Prostate gland (tissue), 2 donors: ENCODE measurements at regions not wholly inside any gene's neighbourhood (a gene's known extent, or its start where the extent isn't known, plus 50 kb on each side); places are given as distances from the start of the nearest gene placed in this dataset.

Experiments used
- DNase-seq: peaks from one replicate; pipeline ENCODE4 v3.0.0-alpha.2; 2019; ENCODE audit warnings: low spot score
- H3K27ac ChIP-seq, 2 donors: fragments of 200-600 bp; sonication (generic); 2 replicates each; pipeline ENCODE4 v1.5.1; 2017 to 2019
- H3K27me3 ChIP-seq: fragments of 200-600 bp; sonication (generic); replicated peaks from 2 replicates; pipeline ENCODE4 v1.5.1; 2019; ENCODE audit not compliant: insufficient read depth
- H3K36me3 ChIP-seq, 2 donors: fragments of 200-600 bp; sonication (generic); 1 replicate in 1 of 2; 2 replicates in 1 of 2; pipeline versions ENCODE4 v1.5.1 to v1.8.1; 2017 to 2019
- H3K4me1 ChIP-seq: fragments of 200-600 bp; sonication (generic); replicated peaks from 2 replicates; pipeline ENCODE4 v1.5.1; 2019
- H3K4me3 ChIP-seq, 2 donors: fragments of 200-600 bp; sonication (generic); 2 replicates each; pipeline ENCODE4 v1.5.1; 2017 to 2019
- H3K9me3 ChIP-seq: fragments of 200-600 bp; sonication (generic); 2 replicates; pipeline ENCODE4 v1.5.1; 2017
- POLR2A ChIP-seq: fragments of 450-650 bp; IDR thresholded peaks from one replicate; pipeline ENCODE4 v1.6.1; 2016; ENCODE audit warnings: antibody characterized with exemption, mild to moderate bottlenecking
- POLR2AphosphoS5 ChIP-seq: sonication (generic); formaldehyde crosslinking; IDR thresholded peaks from one replicate; pipeline ENCODE4 v1.6.1; 2017; ENCODE audit warnings: antibody characterized with exemption
- WGBS: methylation state at CpG from one replicate; pipeline ENCODE4 v1.1.5; 2018; 5-methylcytosine and 5-hydroxymethylcytosine counted together
- intact Hi-C: fragments of 100-400 bp; cut with DNase I; formaldehyde crosslinking; loops from one replicate; pipeline ENCODE4 v1.14.2; 2022
- TF ChIP-seq, protein P1 (sequence below), 4 experiments: fragments of 200-600 bp in 2 of 4; fragments of 450-650 bp in 2 of 4; sonication (generic) in 2 of 4; IDR thresholded peaks; 1 replicate in 3 of 4; 2 replicates in 1 of 4; pipeline ENCODE4 v1.5.1; 2016 to 2019; ENCODE audit warnings: antibody characterized with exemption in 4 of 4, mild to moderate bottlenecking in 2 of 4, moderate library complexity in 2 of 4

DNA sequence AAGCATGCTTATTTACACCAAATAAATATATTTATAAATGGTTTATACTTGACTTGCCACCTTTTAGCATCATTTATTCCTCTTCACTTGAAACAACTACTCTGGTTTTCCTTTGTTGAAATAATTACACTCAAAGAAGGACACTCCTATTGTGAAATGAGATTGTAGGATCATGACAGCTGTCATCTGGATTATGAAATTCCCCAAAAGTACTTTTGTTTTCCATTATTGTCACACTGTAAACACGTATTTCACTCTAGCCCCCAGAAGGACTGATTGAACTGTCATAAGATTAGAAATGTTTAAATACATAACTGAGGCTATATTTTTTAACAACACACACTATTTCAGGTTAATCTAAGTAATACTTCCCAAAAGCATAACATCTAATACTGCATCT is 593.8 kb downstream of the LRRIQ3 start:
- WGBS: 76% methylated on average over 1 of the region's 1 CpG
- no peaks in the 10 kb centered on the region for H3K9me3 ChIP-seq
- no peak overlapping the region for H3K4me3 ChIP-seq
- H3K27me3 ChIP-seq: no peaks in the 10 kb centered on the region
- no peak for TF ChIP-seq POLR2A
- intact Hi-C loops: no loop called here
- no peaks in the 10 kb centered on the region for H3K36me3 ChIP-seq
- no peak overlapping the region for H3K27ac ChIP-seq
- no peaks in the 10 kb centered on the region for H3K4me1 ChIP-seq
- DNase-seq: no peak

DNA sequence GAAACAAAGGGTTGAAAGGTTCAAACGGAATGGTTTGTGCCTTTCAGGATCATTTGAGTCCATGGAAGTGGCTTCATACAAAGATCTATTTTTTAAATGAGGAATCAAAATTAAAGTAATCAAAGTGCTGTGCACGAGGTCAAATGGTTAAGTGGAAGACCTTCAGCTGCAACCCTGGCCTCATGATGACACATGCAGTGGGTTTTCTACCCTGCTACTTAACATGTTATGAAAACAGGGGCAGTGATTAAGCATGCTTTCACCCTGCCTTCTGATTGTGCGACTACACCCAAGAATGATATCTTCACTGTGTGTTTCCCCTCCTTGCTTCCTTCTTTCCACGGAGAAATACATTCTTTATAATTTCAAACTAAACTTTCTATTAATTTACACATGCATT is 604.2 kb downstream of the LRRIQ3 start:
- Histone ChIP-seq H3K27me3 (no peaks in the 10 kb centered on the region), H3K9me3 (no peaks in the 10 kb centered on the region), H3K4me3 (no peak overlapping the region), H3K27ac (peak overlapping the region in 1 of 2 donors; percentile 24), H3K4me1 (no peaks in the 10 kb centered on the region), H3K36me3 (no peaks in the 10 kb centered on the region)
- TF ChIP-seq POLR2A (no peak), POLR2AphosphoS5 (no peak)
- TF ChIP-seq, protein P1, sequence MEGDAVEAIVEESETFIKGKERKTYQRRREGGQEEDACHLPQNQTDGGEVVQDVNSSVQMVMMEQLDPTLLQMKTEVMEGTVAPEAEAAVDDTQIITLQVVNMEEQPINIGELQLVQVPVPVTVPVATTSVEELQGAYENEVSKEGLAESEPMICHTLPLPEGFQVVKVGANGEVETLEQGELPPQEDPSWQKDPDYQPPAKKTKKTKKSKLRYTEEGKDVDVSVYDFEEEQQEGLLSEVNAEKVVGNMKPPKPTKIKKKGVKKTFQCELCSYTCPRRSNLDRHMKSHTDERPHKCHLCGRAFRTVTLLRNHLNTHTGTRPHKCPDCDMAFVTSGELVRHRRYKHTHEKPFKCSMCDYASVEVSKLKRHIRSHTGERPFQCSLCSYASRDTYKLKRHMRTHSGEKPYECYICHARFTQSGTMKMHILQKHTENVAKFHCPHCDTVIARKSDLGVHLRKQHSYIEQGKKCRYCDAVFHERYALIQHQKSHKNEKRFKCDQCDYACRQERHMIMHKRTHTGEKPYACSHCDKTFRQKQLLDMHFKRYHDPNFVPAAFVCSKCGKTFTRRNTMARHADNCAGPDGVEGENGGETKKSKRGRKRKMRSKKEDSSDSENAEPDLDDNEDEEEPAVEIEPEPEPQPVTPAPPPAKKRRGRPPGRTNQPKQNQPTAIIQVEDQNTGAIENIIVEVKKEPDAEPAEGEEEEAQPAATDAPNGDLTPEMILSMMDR (IDR thresholded peaks at IDR 0.05): no peak
- DNase-seq: no peak
- 40% methylated on average over 4 of the region's 4 CpGs for WGBS
- intact Hi-C loops: no loop called here

DNA sequence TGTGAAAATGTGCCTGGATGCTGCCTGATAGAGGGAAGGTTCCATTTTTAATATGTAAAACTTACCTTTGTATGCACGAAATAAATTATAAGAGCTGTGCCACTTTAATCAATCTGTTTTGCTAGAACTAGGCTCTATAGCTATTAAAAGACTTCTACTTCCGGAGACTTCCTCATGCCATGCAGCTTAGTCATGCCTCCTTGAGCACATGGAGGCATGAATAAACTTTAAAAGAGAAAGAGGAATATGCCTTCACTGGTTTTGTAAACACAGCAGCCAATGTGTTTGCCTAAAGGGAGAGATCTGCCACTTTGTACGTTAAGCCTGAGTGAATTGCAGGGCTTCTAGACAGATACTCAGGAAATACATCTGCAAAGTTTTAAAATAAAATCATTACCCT is 604.6 kb downstream of the LRRIQ3 start:
- intact Hi-C loops: no loop called here
- no peaks in the 10 kb centered on the region for H3K9me3 ChIP-seq
- H3K27ac ChIP-seq: peak overlapping the region in 1 of 2 donors; percentile 24
- no peaks in the 10 kb centered on the region for H3K4me1 ChIP-seq
- peak; percentile 72 for DNase-seq
- whole genome bisulfite sequencing: 9% methylated on average over 3 of the region's 3 CpGs
- H3K36me3 ChIP-seq: no peaks in the 10 kb centered on the region
- no peaks in the 10 kb centered on the region for H3K27me3 ChIP-seq
- H3K4me3 ChIP-seq: no peak overlapping the region
- no peak for TF ChIP-seq POLR2A
- TF ChIP-seq POLR2AphosphoS5: peak; percentile 88

DNA sequence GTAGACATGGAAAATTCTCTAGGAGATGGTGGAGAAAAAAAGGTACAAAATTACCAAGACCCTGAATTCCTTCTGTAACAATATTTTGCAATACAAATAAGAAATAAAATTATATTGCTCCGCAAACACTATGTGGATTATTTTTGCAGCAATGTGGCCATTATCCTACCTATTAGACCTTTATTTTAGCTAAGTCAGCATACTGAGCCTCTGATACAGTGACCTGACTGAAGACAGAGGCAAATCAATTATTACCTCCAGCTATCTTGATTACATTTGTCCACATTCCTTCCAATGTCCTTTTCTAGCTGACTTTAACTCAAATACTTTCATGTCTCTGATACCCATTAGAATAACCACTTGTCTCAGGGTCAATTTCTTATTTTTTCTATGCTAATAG is 610.9 kb downstream of the LRRIQ3 start:
- H3K4me1 ChIP-seq: no peaks in the 10 kb centered on the region
- no peak overlapping the region for H3K27ac ChIP-seq
- H3K27me3 ChIP-seq: no peaks in the 10 kb centered on the region
- H3K9me3 ChIP-seq: no peaks in the 10 kb centered on the region
- no peak overlapping the region for H3K4me3 ChIP-seq
- 100% methylated on average over 1 of the region's 1 CpG for WGBS
- DNase-seq: no peak
- TF ChIP-seq, protein P1 (IDR thresholded peaks at IDR 0.05): no peak
- TF ChIP-seq POLR2AphosphoS5: no peak
- no peak for TF ChIP-seq POLR2A
- H3K36me3 ChIP-seq: no peaks in the 10 kb centered on the region
- intact Hi-C loops: no loop called here

DNA sequence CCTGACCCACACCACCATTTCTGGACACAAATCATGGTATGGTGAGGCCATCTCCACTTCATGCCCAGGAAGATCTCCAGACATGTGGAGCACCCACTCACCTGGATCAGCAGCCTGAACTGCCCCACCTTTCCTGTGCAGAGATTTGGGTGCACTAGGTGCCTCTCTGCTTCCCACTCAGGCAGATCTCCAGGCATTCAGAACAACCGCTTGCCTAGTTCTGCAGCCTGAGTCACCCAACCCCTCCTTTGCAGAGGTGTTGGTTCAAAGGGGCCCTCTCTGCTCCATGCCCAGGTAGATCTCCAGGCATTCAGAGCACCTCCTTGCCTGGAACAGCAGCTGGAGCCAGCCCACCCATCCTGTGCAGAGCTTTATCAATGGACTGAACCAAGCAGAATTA is 620.8 kb downstream of the LRRIQ3 start:
- Histone ChIP-seq H3K27me3 (no peaks in the 10 kb centered on the region), H3K4me3 (no peak overlapping the region), H3K4me1 (no peaks in the 10 kb centered on the region), H3K36me3 (no peaks in the 10 kb centered on the region), H3K9me3 (no peaks in the 10 kb centered on the region), H3K27ac (no peak overlapping the region)
- no peak for TF ChIP-seq POLR2AphosphoS5
- TF ChIP-seq POLR2A: no peak
- TF ChIP-seq, protein P1 (IDR thresholded peaks at IDR 0.05): no peak
- WGBS: 100% methylated on average over 1 of the region's 1 CpG
- no peak for DNase-seq
- intact Hi-C loops: no loop called here

DNA sequence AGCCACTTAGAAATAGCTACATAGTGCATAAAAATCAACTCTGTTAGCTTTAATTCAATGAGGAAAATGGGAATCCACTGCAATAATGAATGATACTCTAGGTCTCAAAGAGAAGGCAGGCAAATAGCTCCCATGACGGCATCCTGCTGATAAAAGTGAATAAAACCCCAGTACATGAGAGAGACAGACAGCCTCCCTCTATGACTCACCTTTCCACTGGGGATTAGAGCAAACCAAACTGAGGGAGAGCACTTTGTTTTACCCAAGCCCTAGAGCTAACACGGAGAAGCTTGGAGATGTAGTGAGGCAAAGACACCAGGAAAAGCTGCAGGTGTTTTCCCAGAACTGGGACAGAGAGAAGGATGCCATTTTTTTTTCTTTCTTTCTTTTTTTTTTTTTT is 621.9 kb downstream of the LRRIQ3 start:
- intact Hi-C loops: no loop called here
- H3K4me3 ChIP-seq: no peak overlapping the region
- TF ChIP-seq POLR2A (no peak), POLR2AphosphoS5 (no peak)
- TF ChIP-seq, protein P1 (IDR thresholded peaks at IDR 0.05): no peak
- 82% methylated on average over 2 of the region's 2 CpGs for WGBS
- H3K27me3 ChIP-seq: no peaks in the 10 kb centered on the region
- no peak for DNase-seq
- no peaks in the 10 kb centered on the region for H3K4me1 ChIP-seq
- H3K27ac ChIP-seq: no peak overlapping the region
- no peaks in the 10 kb centered on the region for H3K9me3 ChIP-seq
- H3K36me3 ChIP-seq: no peaks in the 10 kb centered on the region
